ENCODE measurements at regions not wholly inside any gene's neighbourhood (a gene's known extent, or its start where the extent isn't known, plus 50 kb on each side); places are given as distances from the start of the nearest gene placed in this dataset.

DNA sequence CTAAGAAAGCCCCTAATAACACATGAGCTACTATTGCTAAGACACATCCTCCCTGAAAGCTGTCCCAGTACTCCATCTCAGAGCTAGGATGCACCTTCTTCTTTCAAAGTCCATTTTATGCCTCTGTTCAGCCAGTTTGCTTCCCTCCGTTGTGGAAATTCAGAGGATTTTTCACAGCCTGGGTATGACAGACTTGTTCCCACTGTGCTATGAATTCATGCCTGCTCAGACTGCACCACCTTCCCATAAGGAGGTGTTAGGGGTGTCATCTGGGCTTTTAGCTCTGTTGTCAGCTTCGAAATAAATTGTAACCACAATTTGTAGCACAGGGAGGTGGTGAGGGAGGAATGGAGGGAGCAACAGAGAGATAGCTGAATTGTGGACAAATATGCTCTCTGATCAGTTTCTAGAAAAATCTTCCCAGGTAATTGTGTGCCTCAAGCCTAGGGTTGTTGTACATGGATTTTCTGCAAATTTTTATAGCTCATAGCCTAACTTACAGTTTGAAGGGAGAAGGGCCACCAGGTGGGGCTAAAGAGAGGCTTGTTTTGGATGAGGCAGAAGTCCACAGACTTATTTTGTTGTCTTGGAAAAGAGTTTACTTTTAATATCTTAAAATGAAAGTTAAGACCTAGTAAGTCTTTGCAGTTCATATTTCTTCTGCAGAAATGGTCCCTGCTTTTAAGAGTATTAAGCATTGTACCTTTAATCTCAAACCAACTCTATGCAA, 462.0 kb downstream of the PDCD6IP start:
- Histone ChIP-seq H3K27me3 (ENCODE audit: control insufficient read depth, insufficient read depth, low read length) (no peaks in the 10 kb centered on the region), H3K4me3 (ENCODE audit: low read depth, low read length) (no peak overlapping the region), H3K4me1 (ENCODE audit: control insufficient read depth, insufficient read depth, low read length) (peaks cover 3% of the 10 kb centered on the region), H3K27ac (ENCODE audit: low read depth, low read length) (no peak overlapping the region), H3K9me3 (ENCODE audit: control insufficient read depth, insufficient read depth, low read length) (no peaks in the 10 kb centered on the region), H3K36me3 (ENCODE audit: control insufficient read depth, insufficient read depth, low read length) (no peaks in the 10 kb centered on the region)
- DNase-seq (ENCODE audit: low read depth in 4 of 6, low spot score in 6 of 6), result peak; percentile 47 to 94 (median 64)
- 60% methylated on average over 2 of the region's 2 CpGs for WGBS (ENCODE audit: insufficient coverage)

DNA sequence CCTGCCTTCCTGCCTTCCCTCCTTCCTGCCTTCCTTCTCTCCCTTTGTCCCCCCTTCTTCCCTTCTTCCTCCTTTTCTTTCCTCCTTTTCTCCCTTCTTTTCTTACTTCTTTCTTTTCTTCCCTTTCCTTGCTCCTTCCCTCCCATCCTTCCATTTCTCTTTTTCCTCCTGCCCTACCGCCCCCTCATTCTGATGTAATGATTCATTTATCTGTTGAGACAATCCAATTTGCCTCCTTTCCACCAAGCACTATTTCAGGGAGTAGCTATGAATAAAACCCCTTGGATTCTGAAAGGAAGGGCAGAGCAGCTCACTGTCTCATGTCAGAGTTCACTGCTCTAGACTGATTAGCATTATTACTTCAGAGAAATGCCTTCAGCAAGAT, 462.6 kb downstream of the PDCD6IP start:
- Histone ChIP-seq H3K27ac (ENCODE audit: low read depth, low read length) (no peak overlapping the region), H3K9me3 (ENCODE audit: control insufficient read depth, insufficient read depth, low read length) (no peaks in the 10 kb centered on the region), H3K27me3 (ENCODE audit: control insufficient read depth, insufficient read depth, low read length) (no peaks in the 10 kb centered on the region), H3K4me1 (ENCODE audit: control insufficient read depth, insufficient read depth, low read length) (peaks cover 3% of the 10 kb centered on the region), H3K4me3 (ENCODE audit: low read depth, low read length) (no peak overlapping the region), H3K36me3 (ENCODE audit: control insufficient read depth, insufficient read depth, low read length) (no peaks in the 10 kb centered on the region)
- DNase-seq (ENCODE audit: low read depth in 4 of 6, low spot score in 6 of 6), result no peak
- no CpG with 5 or more reads among the region's 1 CpG for WGBS (ENCODE audit: insufficient coverage)

- Histone ChIP-seq H3K4me3 (ENCODE audit: low read depth, low read length) (no peak overlapping the region), H3K27ac (ENCODE audit: low read depth, low read length) (no peak overlapping the region), H3K9me3 (ENCODE audit: control insufficient read depth, insufficient read depth, low read length) (no peaks in the 10 kb centered on the region), H3K27me3 (ENCODE audit: control insufficient read depth, insufficient read depth, low read length) (no peaks in the 10 kb centered on the region), H3K4me1 (ENCODE audit: control insufficient read depth, insufficient read depth, low read length) (peaks cover 3% of the 10 kb centered on the region), H3K36me3 (ENCODE audit: control insufficient read depth, insufficient read depth, low read length) (no peaks in the 10 kb centered on the region)
- DNase-seq (ENCODE audit: low read depth in 4 of 6, low spot score in 6 of 6), result peak in 1 of 6 donors; percentile 62
- no CpG with 5 or more reads among the region's 4 CpGs for WGBS (ENCODE audit: insufficient coverage)
Measured at GRCh38 chr3:34263101-34263621, 464.7 kb downstream of the PDCD6IP start.

DNA sequence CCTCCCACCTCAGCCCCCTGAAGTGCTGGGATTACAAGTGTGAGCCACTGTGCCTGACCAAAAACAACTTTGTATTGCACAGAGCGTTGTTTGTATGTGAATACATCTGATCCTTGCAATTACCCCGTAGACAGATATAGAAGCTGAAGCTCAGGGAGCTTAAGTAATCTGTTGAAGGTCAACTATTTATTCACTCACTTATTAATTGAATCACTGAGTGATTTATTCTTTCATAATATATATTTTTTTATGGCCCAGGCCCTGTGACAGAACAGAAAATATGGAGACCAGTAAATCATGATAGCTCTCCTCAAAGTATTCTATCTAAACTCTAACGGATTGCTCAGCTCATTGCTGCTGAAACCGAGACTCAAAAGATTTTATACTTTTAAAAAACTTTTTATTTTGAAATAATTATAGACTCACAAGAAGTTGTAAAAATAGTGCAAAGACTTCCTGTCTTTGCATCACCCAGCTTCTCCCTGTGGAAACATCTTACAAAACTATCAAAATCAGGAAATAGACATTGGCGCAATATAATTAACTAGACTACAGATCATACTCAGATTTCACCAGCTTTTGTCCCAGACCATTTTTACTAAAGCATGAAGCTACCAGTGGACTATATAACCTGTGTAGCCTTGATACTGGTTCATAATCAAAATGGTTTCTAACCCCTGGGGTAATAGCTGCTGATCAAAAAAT, 466.1 kb downstream of the PDCD6IP start:
- Histone ChIP-seq H3K27ac (ENCODE audit: low read depth, low read length) (no peak overlapping the region), H3K27me3 (ENCODE audit: control insufficient read depth, insufficient read depth, low read length) (no peaks in the 10 kb centered on the region), H3K36me3 (ENCODE audit: control insufficient read depth, insufficient read depth, low read length) (no peaks in the 10 kb centered on the region), H3K9me3 (ENCODE audit: control insufficient read depth, insufficient read depth, low read length) (no peaks in the 10 kb centered on the region), H3K4me3 (ENCODE audit: low read depth, low read length) (no peak overlapping the region), H3K4me1 (ENCODE audit: control insufficient read depth, insufficient read depth, low read length) (no peaks in the 10 kb centered on the region)
- WGBS (ENCODE audit: insufficient coverage), result 83% methylated on average over 1 of the region's 5 CpGs
- DNase-seq (ENCODE audit: low read depth in 4 of 6, low spot score in 6 of 6), result no peak

GRCh38 chr3:34267088-34267487, 468.7 kb downstream of the PDCD6IP start:
- Histone ChIP-seq H3K36me3 (ENCODE audit: control insufficient read depth, insufficient read depth, low read length) (no peaks in the 10 kb centered on the region), H3K9me3 (ENCODE audit: control insufficient read depth, insufficient read depth, low read length) (no peaks in the 10 kb centered on the region), H3K27ac (ENCODE audit: low read depth, low read length) (no peak overlapping the region), H3K27me3 (ENCODE audit: control insufficient read depth, insufficient read depth, low read length) (no peaks in the 10 kb centered on the region), H3K4me1 (ENCODE audit: control insufficient read depth, insufficient read depth, low read length) (no peaks in the 10 kb centered on the region), H3K4me3 (ENCODE audit: low read depth, low read length) (no peak overlapping the region)
- no peak for DNase-seq (ENCODE audit: low read depth in 4 of 6, low spot score in 6 of 6)

- H3K4me1 ChIP-seq (ENCODE audit: control insufficient read depth, insufficient read depth, low read length), result no peaks in the 10 kb centered on the region
- no peak for DNase-seq (ENCODE audit: low read depth in 4 of 6, low spot score in 6 of 6)
- no peaks in the 10 kb centered on the region for H3K36me3 ChIP-seq (ENCODE audit: control insufficient read depth, insufficient read depth, low read length)
- H3K27me3 ChIP-seq (ENCODE audit: control insufficient read depth, insufficient read depth, low read length), result no peaks in the 10 kb centered on the region
- no peak overlapping the region for H3K4me3 ChIP-seq (ENCODE audit: low read depth, low read length)
- H3K27ac ChIP-seq (ENCODE audit: low read depth, low read length), result no peak overlapping the region
- no peaks in the 10 kb centered on the region for H3K9me3 ChIP-seq (ENCODE audit: control insufficient read depth, insufficient read depth, low read length)
- WGBS (ENCODE audit: insufficient coverage), result 71% methylated on average over 3 of the region's 4 CpGs
Measured at GRCh38 chr3:34268032-34268709, 469.7 kb downstream of the PDCD6IP start.

- no peak overlapping the region for H3K4me3 ChIP-seq (ENCODE audit: low read depth, low read length)
- no CpG with 5 or more reads among the region's 2 CpGs for WGBS (ENCODE audit: insufficient coverage)
- no peaks in the 10 kb centered on the region for H3K9me3 ChIP-seq (ENCODE audit: control insufficient read depth, insufficient read depth, low read length)
Measured at GRCh38 chr3:34275811-34276210, 477.4 kb downstream of the PDCD6IP start.

GRCh38 chr3:34276342-34276741, 477.9 kb downstream of the PDCD6IP start:
- Histone ChIP-seq H3K4me3 (ENCODE audit: low read depth, low read length) (no peak overlapping the region), H3K27me3 (ENCODE audit: control insufficient read depth, insufficient read depth, low read length) (no peaks in the 10 kb centered on the region), H3K9me3 (ENCODE audit: control insufficient read depth, insufficient read depth, low read length) (no peaks in the 10 kb centered on the region)

More at GRCh38 chr3:34275811-34276210, 477.4 kb downstream of the PDCD6IP start:
- H3K36me3 ChIP-seq (ENCODE audit: control insufficient read depth, insufficient read depth, low read length), result no peaks in the 10 kb centered on the region
- H3K4me1 ChIP-seq (ENCODE audit: control insufficient read depth, insufficient read depth, low read length), result no peaks in the 10 kb centered on the region
- no peak for DNase-seq (ENCODE audit: low read depth in 4 of 6, low spot score in 6 of 6)
- no peak overlapping the region for H3K27ac ChIP-seq (ENCODE audit: low read depth, low read length)
- no peaks in the 10 kb centered on the region for H3K27me3 ChIP-seq (ENCODE audit: control insufficient read depth, insufficient read depth, low read length)

DNA sequence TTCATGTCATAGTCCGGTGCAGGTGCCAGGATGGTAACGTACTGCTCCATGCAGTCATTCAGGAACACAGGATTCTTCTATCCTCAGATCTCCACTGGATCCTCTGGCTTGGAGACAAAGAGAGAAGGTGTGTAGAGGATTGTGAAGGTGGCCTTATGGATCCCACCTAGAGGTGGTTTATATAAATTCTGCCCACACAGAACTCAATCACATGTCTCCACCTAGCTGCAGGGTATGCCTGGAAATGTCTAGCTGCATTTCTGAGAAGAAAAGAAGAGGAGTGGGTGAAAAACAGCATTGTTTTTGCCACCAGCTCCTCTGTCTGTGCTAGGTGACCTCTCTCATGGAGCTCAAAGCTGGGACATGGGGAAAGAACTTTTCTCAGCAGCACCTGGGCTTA, 478.7 kb downstream of the PDCD6IP start:
- no peaks in the 10 kb centered on the region for H3K36me3 ChIP-seq (ENCODE audit: control insufficient read depth, insufficient read depth, low read length)
- no peaks in the 10 kb centered on the region for H3K27me3 ChIP-seq (ENCODE audit: control insufficient read depth, insufficient read depth, low read length)
- H3K4me1 ChIP-seq (ENCODE audit: control insufficient read depth, insufficient read depth, low read length), result no peaks in the 10 kb centered on the region
- no peak overlapping the region for H3K27ac ChIP-seq (ENCODE audit: low read depth, low read length)
- DNase-seq (ENCODE audit: low read depth in 4 of 6, low spot score in 6 of 6), result no peak
- no peak overlapping the region for H3K4me3 ChIP-seq (ENCODE audit: low read depth, low read length)
- WGBS (ENCODE audit: insufficient coverage), result no CpG with 5 or more reads among the region's 2 CpGs
- no peaks in the 10 kb centered on the region for H3K9me3 ChIP-seq (ENCODE audit: control insufficient read depth, insufficient read depth, low read length)

More at GRCh38 chr3:34276342-34276741, 477.9 kb downstream of the PDCD6IP start:
- DNase-seq (ENCODE audit: low read depth in 4 of 6, low spot score in 6 of 6), result no peak
- Histone ChIP-seq H3K4me1 (ENCODE audit: control insufficient read depth, insufficient read depth, low read length) (no peaks in the 10 kb centered on the region), H3K36me3 (ENCODE audit: control insufficient read depth, insufficient read depth, low read length) (no peaks in the 10 kb centered on the region), H3K27ac (ENCODE audit: low read depth, low read length) (no peak overlapping the region)

Data from spinal cord (tissue), 9 donors.